PC-9 (cell line): ENCODE measurements at regions not wholly inside any gene's neighbourhood (a gene's known extent, or its start where the extent isn't known, plus 50 kb on each side); places are given as distances from the start of the nearest gene placed in this dataset.

Source experiments
- BruUV-seq: library from RNA; stranded (reverse); fragments of 400-500 nt; replicated peaks from 2 replicates; lab custom pipeline; 2021; lab: Mats Ljungman, UMichigan
- CTCF ChIA-PET: fragments of 300-600 bp; sonication (Branson Sonifier 250); formaldehyde crosslinking; loops from one replicate; lab custom pipeline; 2022; ENCODE audit warnings: antibody characterized with exemption; lab: Charles Lee
- POLR2A ChIA-PET: fragments of 300-600 bp; sonication (Branson Sonifier 250); formaldehyde crosslinking; loops from one replicate; lab custom pipeline; 2022; ENCODE audit warnings: antibody characterized with exemption; ENCODE audit not compliant: unreplicated experiment; lab: Charles Lee
- DNase-seq, 2 experiments: peaks; one replicate each; pipeline versions ENCODE4 v3.0.0 to v3.0.0-alpha.2; 2015 to 2022; ENCODE audit warnings: mixed read lengths in 1 of 2
- H2AFZ ChIP-seq: fragments of 200-600 bp; sonication (generic); 2 replicates; pipeline ENCODE4 v1.8.1; 2017; ENCODE audit warnings: antibody characterized with exemption
- H3F3A ChIP-seq: fragments of 200-600 bp; sonication (generic); 2 replicates; pipeline ENCODE4 v1.8.1; 2017; ENCODE audit warnings: antibody characterized with exemption, mild to moderate bottlenecking, low read depth; ENCODE audit not compliant: insufficient read depth
- H3K27ac ChIP-seq: fragments of 200-600 bp; sonication (generic); 2 replicates; pipeline ENCODE4 v1.6.1; 2016; ENCODE audit warnings: mixed run types
- H3K27me3 ChIP-seq: fragments of 200-600 bp; sonication (generic); 2 replicates; pipeline ENCODE4 v1.6.1; 2016; ENCODE audit warnings: low read depth, mixed run types; ENCODE audit not compliant: insufficient read depth
- H3K36me3 ChIP-seq: fragments of 200-600 bp; sonication (generic); 2 replicates; pipeline ENCODE4 v1.6.1; 2016; ENCODE audit warnings: low read depth, mixed run types
- H3K4me1 ChIP-seq: fragments of 200-600 bp; sonication (generic); replicated peaks from 2 replicates; pipeline ENCODE4 v1.6.1; 2016; ENCODE audit warnings: mixed run types; ENCODE audit not compliant: insufficient read depth
- H3K4me2 ChIP-seq: fragments of 200-600 bp; sonication (generic); 2 replicates; pipeline ENCODE4 v1.6.1; 2017; ENCODE audit warnings: mixed run types
- H3K4me3 ChIP-seq: fragments of 200-600 bp; sonication (generic); 2 replicates; pipeline ENCODE4 v1.6.1; 2016; ENCODE audit warnings: mixed run types
- H3K79me2 ChIP-seq: fragments of 200-600 bp; sonication (generic); 2 replicates; pipeline ENCODE4 v1.6.1; 2017; ENCODE audit warnings: low read depth, mixed run types
- H3K9me2 ChIP-seq: fragments of 200-600 bp; sonication (generic); 2 replicates; pipeline ENCODE4 v1.8.1; 2017; ENCODE audit warnings: mild to moderate bottlenecking; ENCODE audit not compliant: insufficient read depth
- H3K9me3 ChIP-seq: fragments of 200-600 bp; sonication (generic); 2 replicates; pipeline ENCODE4 v1.8.1; 2016; ENCODE audit warnings: low read depth; ENCODE audit not compliant: insufficient read depth
- H4K20me1 ChIP-seq: fragments of 200-600 bp; sonication (generic); 2 replicates; pipeline ENCODE4 v1.8.1; 2017; ENCODE audit not compliant: insufficient read depth
- EZH2 ChIP-seq: fragments of 200-600 bp; sonication (generic); IDR thresholded peaks from 2 replicates; pipeline ENCODE4 v1.8.0; 2017; ENCODE audit warnings: antibody characterized with exemption, low read depth
- intact Hi-C: fragments of 100-400 bp; cut with micrococcal nuclease; formaldehyde crosslinking; loops from one replicate; pipeline ENCODE4 v1.10.0; 2022; ENCODE audit not compliant: unreplicated experiment
- TF ChIP-seq, protein P1 (sequence below): fragments of 200-600 bp; sonication (generic); conservative IDR thresholded peaks from 2 replicates; pipeline ENCODE4 v1.6.1; 2017; ENCODE audit warnings: mixed run types, antibody characterized with exemption, mild to moderate bottlenecking, moderate library complexity

- Histone ChIP-seq H3K4me3 (no peak overlapping the region), H2AFZ (no peak overlapping the region), H3K9me3 (no peaks in the 10 kb centered on the region), H3K4me1 (no peaks in the 10 kb centered on the region), H3K27ac (no peak overlapping the region), H3K36me3 (no peaks in the 10 kb centered on the region), H3K27me3 (no peaks in the 10 kb centered on the region), H4K20me1 (no peaks in the 10 kb centered on the region), H3F3A (no peaks in the 10 kb centered on the region), H3K4me2 (no peak overlapping the region), H3K79me2 (no peaks in the 10 kb centered on the region), H3K9me2 (no peaks in the 10 kb centered on the region)
- ChIA-PET CTCF (no interaction called here), POLR2A (no interaction called here)
- no TSS peak for BruUV-seq
- DNase-seq: no peak
- TF ChIP-seq, protein P1, sequence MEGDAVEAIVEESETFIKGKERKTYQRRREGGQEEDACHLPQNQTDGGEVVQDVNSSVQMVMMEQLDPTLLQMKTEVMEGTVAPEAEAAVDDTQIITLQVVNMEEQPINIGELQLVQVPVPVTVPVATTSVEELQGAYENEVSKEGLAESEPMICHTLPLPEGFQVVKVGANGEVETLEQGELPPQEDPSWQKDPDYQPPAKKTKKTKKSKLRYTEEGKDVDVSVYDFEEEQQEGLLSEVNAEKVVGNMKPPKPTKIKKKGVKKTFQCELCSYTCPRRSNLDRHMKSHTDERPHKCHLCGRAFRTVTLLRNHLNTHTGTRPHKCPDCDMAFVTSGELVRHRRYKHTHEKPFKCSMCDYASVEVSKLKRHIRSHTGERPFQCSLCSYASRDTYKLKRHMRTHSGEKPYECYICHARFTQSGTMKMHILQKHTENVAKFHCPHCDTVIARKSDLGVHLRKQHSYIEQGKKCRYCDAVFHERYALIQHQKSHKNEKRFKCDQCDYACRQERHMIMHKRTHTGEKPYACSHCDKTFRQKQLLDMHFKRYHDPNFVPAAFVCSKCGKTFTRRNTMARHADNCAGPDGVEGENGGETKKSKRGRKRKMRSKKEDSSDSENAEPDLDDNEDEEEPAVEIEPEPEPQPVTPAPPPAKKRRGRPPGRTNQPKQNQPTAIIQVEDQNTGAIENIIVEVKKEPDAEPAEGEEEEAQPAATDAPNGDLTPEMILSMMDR: no peak
- TF ChIP-seq EZH2: no peak
- intact Hi-C loops: no loop called here
Measured at GRCh38 chr3:29004885-29005599, 275.8 kb upstream of the RBMS3 start.

- no peak for DNase-seq
- CTCF ChIA-PET: no interaction called here
- H3K4me2 ChIP-seq: no peak overlapping the region
- H3K27me3 ChIP-seq: no peaks in the 10 kb centered on the region
- no peak overlapping the region for H2AFZ ChIP-seq
- H3K36me3 ChIP-seq: no peaks in the 10 kb centered on the region
- intact Hi-C loops: no loop called here
- no peaks in the 10 kb centered on the region for H3K9me3 ChIP-seq
- no peaks in the 10 kb centered on the region for H3K79me2 ChIP-seq
- no peaks in the 10 kb centered on the region for H3F3A ChIP-seq
- no peaks in the 10 kb centered on the region for H4K20me1 ChIP-seq
- POLR2A ChIA-PET: no interaction called here
- H3K4me3 ChIP-seq: no peak overlapping the region
- TF ChIP-seq, protein P1: no peak
- TF ChIP-seq EZH2: no peak
- no peaks in the 10 kb centered on the region for H3K9me2 ChIP-seq
- H3K27ac ChIP-seq: no peak overlapping the region
- BruUV-seq: no TSS peak
- H3K4me1 ChIP-seq: no peaks in the 10 kb centered on the region
Measured at GRCh38 chr3:29005862-29006261, 275.0 kb upstream of the RBMS3 start.

- ChIA-PET POLR2A (no interaction called here), CTCF (no interaction called here)
- no peaks in the 10 kb centered on the region for H3K9me2 ChIP-seq
- no peaks in the 10 kb centered on the region for H3K27me3 ChIP-seq
- no peak overlapping the region for H3K4me2 ChIP-seq
- DNase-seq: no peak
- H2AFZ ChIP-seq: no peak overlapping the region
- H3K4me3 ChIP-seq: no peak overlapping the region
- no TSS peak for BruUV-seq
- TF ChIP-seq EZH2: no peak
- TF ChIP-seq, protein P1: no peak
- no peak overlapping the region for H3K27ac ChIP-seq
- H3K9me3 ChIP-seq: no peaks in the 10 kb centered on the region
- no peaks in the 10 kb centered on the region for H3K4me1 ChIP-seq
- no peaks in the 10 kb centered on the region for H3K79me2 ChIP-seq
- H3K36me3 ChIP-seq: no peaks in the 10 kb centered on the region
- intact Hi-C loops: no loop called here
- H4K20me1 ChIP-seq: no peaks in the 10 kb centered on the region
- no peaks in the 10 kb centered on the region for H3F3A ChIP-seq
Measured at GRCh38 chr3:29011441-29011840, 269.4 kb upstream of the RBMS3 start.
